ENCODE measurements at regions not wholly inside any gene's neighbourhood (a gene's known extent, or its start where the extent isn't known, plus 50 kb on each side); places are given as distances from the start of the nearest gene placed in this dataset.

- TF ChIP-seq ZNF431 (CRISPR knock-in tag; IDR thresholded peaks at IDR 0.05; ENCODE audit: borderline replicate concordance, low read depth) (no peak), TGIF2 (CRISPR knock-in tag; IDR thresholded peaks at IDR 0.05) (no peak), NFE2L2 (IDR thresholded peaks at IDR 0.05; ENCODE audit: low read length) (no peak), ZNF672 (CRISPR knock-in tag; IDR thresholded peaks at IDR 0.05) (no peak), CCDC6 (CRISPR knock-in tag; IDR thresholded peaks at IDR 0.05) (no peak)
These were observed 107.7 kb upstream of the LRPAP1 start (continued) for GRCh38 chr4:3639613-3640586.

- POLR2A ChIA-PET = no interaction called here
- BruUV-seq (replicated peaks) = no TSS peak
- H4K20me1 ChIP-seq (ENCODE audit: insufficient read depth, low read length) = no peaks in the 10 kb centered on the region
- H3K9me3 ChIP-seq (ENCODE audit: low read length) = no peaks in the 10 kb centered on the region
- DNase-seq (ENCODE audit: low spot score) (no peak), ATAC-seq (no peak), FAIRE-seq (no peak)
- no peak overlapping the region for H3K4me3 ChIP-seq (replicated peaks in 1 of 3; ENCODE audit: insufficient read depth in 1 of 3, low read depth in 2 of 3, low read length in 3 of 3)
- no peak overlapping the region for H2AFZ ChIP-seq (ENCODE audit: low read length)
- intact Hi-C loops (cut with micrococcal nuclease; ENCODE audit: unreplicated experiment) = no loop called here
- H3K36me3 ChIP-seq (replicated peaks in 1 of 2; ENCODE audit: control insufficient read depth in 1 of 2, insufficient read depth in 2 of 2, low read length in 2 of 2) = no peaks in the 10 kb centered on the region; a peak in 1 of 5 replicates
- no peaks in the 10 kb centered on the region for H3K4me1 ChIP-seq (ENCODE audit: insufficient read depth, low read length)
- CTCF ChIA-PET (ENCODE audit: low intra/inter-chr PET ratio, low total read pairs) = no interaction called here
- no peak overlapping the region for H3K4me2 ChIP-seq (ENCODE audit: low read depth, low read length)
- H3K9ac ChIP-seq (ENCODE audit: insufficient read depth, low read depth, low read length) = no peak overlapping the region
- no peak overlapping the region for H3K27ac ChIP-seq (ENCODE audit: extremely low read length, insufficient read depth, low read length)
- in situ Hi-C loops (cut with HindIII; ENCODE audit: extremely low pct_ligation_motif_present, low pct_unique_long_range_greater_than_20kb) = no loop called here
- no peak for TF ChIP-seq U2AF1 (optimal IDR thresholded peaks at IDR 0.05; ENCODE audit: low read depth, low read length)
- peaks cover 10 to 42% of the 10 kb centered on the region in 2 experiments; a peak in 4 of 5 replicates for H3K27me3 ChIP-seq (ENCODE audit: control insufficient read depth in 1 of 2, insufficient read depth in 2 of 2, low read length in 2 of 2)
- WGBS (ENCODE audit: low lambda C conversion rate) = 21% methylated on average over 6 of the region's 6 CpGs
- H3K79me2 ChIP-seq (ENCODE audit: insufficient read depth, low read length) = no peaks in the 10 kb centered on the region
These were observed 106.0 kb upstream of the LRPAP1 start for GRCh38 chr4:3638080-3638795.
